Adrenal gland (tissue), 5 donors: ENCODE measurements at regions not wholly inside any gene's neighbourhood (a gene's known extent, or its start where the extent isn't known, plus 50 kb on each side); places are given as distances from the start of the nearest gene placed in this dataset.

Source experiments
- CTCF ChIP-seq, 6 experiments: fragments of 450-650 bp in 4 of 6; fragments of 200-600 bp in 2 of 6; sonication (generic) in 1 of 6; IDR thresholded peaks; 1 replicate in 5 of 6; 2 replicates in 1 of 6; pipeline versions ENCODE4 v1.5.1 to v1.8.0; 2016 to 2021; ENCODE audit warnings: antibody characterized with exemption in 6 of 6, mild to moderate bottlenecking in 2 of 6, moderate library complexity in 1 of 6
- POLR2A ChIP-seq, 2 donors: fragments of 450-650 bp; IDR thresholded peaks; one replicate each; pipeline ENCODE4 v1.6.1; 2017; ENCODE audit warnings: antibody characterized with exemption in 2 of 2, mild to moderate bottlenecking in 2 of 2, moderate library complexity in 1 of 2
- donor health status: DM: no; HTN: no; CAD: no.

- TF ChIP-seq CTCF (IDR thresholded peaks at IDR 0.05), result no peak
- no peak for TF ChIP-seq POLR2A (IDR thresholded peaks at IDR 0.05)
These were observed 208.8 kb upstream of the ADRA1D start for GRCh38 chr20:4457566-4458543.
